ENCODE measurements at regions not wholly inside any gene's neighbourhood (a gene's known extent, or its start where the extent isn't known, plus 50 kb on each side); places are given as distances from the start of the nearest gene placed in this dataset.

DNA sequence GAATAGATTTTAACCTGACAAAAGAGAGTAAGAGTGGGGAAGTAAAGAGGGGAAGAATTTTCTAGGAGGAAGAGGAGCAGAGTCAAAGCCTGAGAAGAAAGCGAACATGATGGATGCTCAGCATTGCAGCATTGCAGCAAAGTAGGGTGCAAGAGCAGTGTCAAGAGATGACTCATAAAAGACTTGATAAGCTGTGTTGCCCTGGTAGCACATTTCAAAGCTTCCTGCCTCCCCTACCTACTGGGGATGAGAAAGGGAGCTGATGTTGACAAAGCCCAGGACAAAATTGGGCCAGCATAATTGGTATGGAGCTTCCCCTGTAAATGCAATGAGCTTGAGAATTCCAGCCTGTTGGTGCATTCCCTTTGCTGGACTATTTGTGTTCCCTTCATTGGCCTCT lies 121.6 kb upstream of the ST8SIA2 start:
- Histone ChIP-seq H3K4me1 (ENCODE audit: insufficient read depth, low read length) (no peaks in the 10 kb centered on the region), H3K27me3 (ENCODE audit: insufficient read depth, low read length) (no peaks in the 10 kb centered on the region), H3K27ac (ENCODE audit: low read depth, low read length) (no peak overlapping the region), H3K79me2 (ENCODE audit: insufficient read depth, low read length) (no peaks in the 10 kb centered on the region), H3K4me2 (ENCODE audit: insufficient read depth, low read length) (no peak overlapping the region), H4K20me1 (ENCODE audit: insufficient read depth, low read length) (no peaks in the 10 kb centered on the region), H3K36me3 (ENCODE audit: insufficient read depth, low read length) (no peaks in the 10 kb centered on the region), H3K9me3 (ENCODE audit: low read depth, low read length) (no peaks in the 10 kb centered on the region), H3K4me3 (ENCODE audit: insufficient read depth, low read length) (no peak overlapping the region), H2AFZ (ENCODE audit: low read length) (no peak overlapping the region)
- TF ChIP-seq, protein P1, sequence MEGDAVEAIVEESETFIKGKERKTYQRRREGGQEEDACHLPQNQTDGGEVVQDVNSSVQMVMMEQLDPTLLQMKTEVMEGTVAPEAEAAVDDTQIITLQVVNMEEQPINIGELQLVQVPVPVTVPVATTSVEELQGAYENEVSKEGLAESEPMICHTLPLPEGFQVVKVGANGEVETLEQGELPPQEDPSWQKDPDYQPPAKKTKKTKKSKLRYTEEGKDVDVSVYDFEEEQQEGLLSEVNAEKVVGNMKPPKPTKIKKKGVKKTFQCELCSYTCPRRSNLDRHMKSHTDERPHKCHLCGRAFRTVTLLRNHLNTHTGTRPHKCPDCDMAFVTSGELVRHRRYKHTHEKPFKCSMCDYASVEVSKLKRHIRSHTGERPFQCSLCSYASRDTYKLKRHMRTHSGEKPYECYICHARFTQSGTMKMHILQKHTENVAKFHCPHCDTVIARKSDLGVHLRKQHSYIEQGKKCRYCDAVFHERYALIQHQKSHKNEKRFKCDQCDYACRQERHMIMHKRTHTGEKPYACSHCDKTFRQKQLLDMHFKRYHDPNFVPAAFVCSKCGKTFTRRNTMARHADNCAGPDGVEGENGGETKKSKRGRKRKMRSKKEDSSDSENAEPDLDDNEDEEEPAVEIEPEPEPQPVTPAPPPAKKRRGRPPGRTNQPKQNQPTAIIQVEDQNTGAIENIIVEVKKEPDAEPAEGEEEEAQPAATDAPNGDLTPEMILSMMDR (IDR thresholded peaks at IDR 0.05; ENCODE audit: extremely low read depth, low read depth, low read length), result no peak
- DNase-seq (ENCODE audit: insufficient read length, low spot score, missing footprints), result no peak

DNA sequence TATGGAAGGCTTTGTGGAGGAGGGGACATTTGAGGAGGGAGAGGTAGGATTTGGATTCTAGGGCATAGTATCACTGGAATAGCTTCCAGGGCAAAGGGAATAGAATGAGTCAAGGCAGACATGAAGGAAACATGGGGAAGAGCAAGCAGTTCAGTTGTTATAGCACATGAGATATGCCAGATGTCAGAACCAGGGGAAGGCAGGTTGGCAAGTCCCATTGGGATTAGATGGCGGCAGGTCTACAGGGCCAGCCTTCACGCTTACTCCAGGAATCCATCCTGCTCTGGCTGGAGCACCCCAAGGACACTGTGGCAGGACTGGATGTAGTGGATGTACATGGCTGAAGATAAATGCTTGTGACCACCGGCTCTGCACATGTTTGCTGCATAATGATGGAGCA lies 120.4 kb upstream of the ST8SIA2 start:
- Histone ChIP-seq H3K36me3 (ENCODE audit: insufficient read depth, low read length) (no peaks in the 10 kb centered on the region), H3K4me2 (ENCODE audit: insufficient read depth, low read length) (no peak overlapping the region), H3K79me2 (ENCODE audit: insufficient read depth, low read length) (no peaks in the 10 kb centered on the region), H4K20me1 (ENCODE audit: insufficient read depth, low read length) (no peaks in the 10 kb centered on the region), H3K27me3 (ENCODE audit: insufficient read depth, low read length) (no peaks in the 10 kb centered on the region), H3K4me3 (ENCODE audit: insufficient read depth, low read length) (no peak overlapping the region), H3K9me3 (ENCODE audit: low read depth, low read length) (no peaks in the 10 kb centered on the region), H3K4me1 (ENCODE audit: insufficient read depth, low read length) (no peaks in the 10 kb centered on the region), H3K27ac (ENCODE audit: low read depth, low read length) (no peak overlapping the region), H2AFZ (ENCODE audit: low read length) (no peak overlapping the region)
- no peak for DNase-seq (ENCODE audit: insufficient read length, low spot score, missing footprints)
- TF ChIP-seq, protein P1 (IDR thresholded peaks at IDR 0.05; ENCODE audit: extremely low read depth, low read depth, low read length), result no peak

DNA sequence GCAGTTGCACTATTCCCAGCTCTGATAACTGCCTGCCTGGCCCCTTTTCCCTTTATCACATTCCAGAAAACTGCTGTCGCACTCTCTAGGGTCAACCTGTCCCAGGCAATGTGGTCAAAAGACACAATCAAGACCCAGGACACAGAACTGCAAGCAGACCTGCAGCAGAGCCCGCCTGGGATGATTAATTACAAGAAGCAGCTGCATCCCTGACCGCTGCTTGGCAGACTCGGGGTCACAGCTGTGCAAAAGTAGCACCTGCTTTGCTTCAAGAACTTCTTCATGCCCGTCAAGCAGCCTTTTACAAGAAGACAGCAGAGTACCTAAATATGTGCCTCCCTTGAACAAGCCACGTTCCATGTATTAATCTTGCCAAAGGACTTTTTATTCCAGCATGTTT lies 120.0 kb upstream of the ST8SIA2 start:
- no peaks in the 10 kb centered on the region for H3K4me1 ChIP-seq (ENCODE audit: insufficient read depth, low read length)

DNA sequence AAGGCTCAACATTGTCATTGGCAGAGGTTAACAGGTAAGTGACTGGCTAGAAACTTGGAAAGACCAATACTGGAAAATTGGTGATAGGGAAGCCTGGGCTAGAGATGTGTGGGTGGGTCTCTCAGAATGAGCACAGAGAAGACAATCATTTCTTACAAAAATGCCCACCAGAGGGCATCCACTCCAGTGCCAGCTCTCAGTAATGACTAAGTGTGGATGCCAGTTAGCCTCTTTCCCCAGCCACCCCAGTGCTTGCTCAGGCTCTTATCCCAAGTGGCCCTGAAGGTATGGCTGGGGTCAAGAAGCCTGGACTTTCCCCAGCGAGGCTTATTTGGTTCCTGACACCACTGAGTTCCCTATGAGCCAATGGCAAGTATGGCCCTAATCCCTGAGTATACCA lies 115.9 kb upstream of the ST8SIA2 start:
- Histone ChIP-seq H3K36me3 (ENCODE audit: insufficient read depth, low read length) (no peaks in the 10 kb centered on the region), H3K27ac (ENCODE audit: low read depth, low read length) (no peak overlapping the region), H3K9me3 (ENCODE audit: low read depth, low read length) (no peaks in the 10 kb centered on the region), H3K79me2 (ENCODE audit: insufficient read depth, low read length) (no peaks in the 10 kb centered on the region), H3K4me3 (ENCODE audit: insufficient read depth, low read length) (no peak overlapping the region), H3K4me1 (ENCODE audit: insufficient read depth, low read length) (no peaks in the 10 kb centered on the region), H3K27me3 (ENCODE audit: insufficient read depth, low read length) (no peaks in the 10 kb centered on the region), H2AFZ (ENCODE audit: low read length) (no peak overlapping the region), H3K4me2 (ENCODE audit: insufficient read depth, low read length) (no peak overlapping the region), H4K20me1 (ENCODE audit: insufficient read depth, low read length) (no peaks in the 10 kb centered on the region)
- no peak for DNase-seq (ENCODE audit: insufficient read length, low spot score, missing footprints)
- TF ChIP-seq, protein P1 (IDR thresholded peaks at IDR 0.05; ENCODE audit: extremely low read depth, low read depth, low read length), result peak; percentile 36

More for the DNA sequence above, 120.0 kb upstream of the ST8SIA2 start:
- H2AFZ ChIP-seq (ENCODE audit: low read length), result no peak overlapping the region
- H3K79me2 ChIP-seq (ENCODE audit: insufficient read depth, low read length), result no peaks in the 10 kb centered on the region
- TF ChIP-seq, protein P1 (IDR thresholded peaks at IDR 0.05; ENCODE audit: extremely low read depth, low read depth, low read length), result no peak
- no peak for DNase-seq (ENCODE audit: insufficient read length, low spot score, missing footprints)
- H4K20me1 ChIP-seq (ENCODE audit: insufficient read depth, low read length), result no peaks in the 10 kb centered on the region
- H3K4me3 ChIP-seq (ENCODE audit: insufficient read depth, low read length), result no peak overlapping the region
- H3K9me3 ChIP-seq (ENCODE audit: low read depth, low read length), result no peaks in the 10 kb centered on the region
- no peak overlapping the region for H3K27ac ChIP-seq (ENCODE audit: low read depth, low read length)
- no peak overlapping the region for H3K4me2 ChIP-seq (ENCODE audit: insufficient read depth, low read length)
- no peaks in the 10 kb centered on the region for H3K36me3 ChIP-seq (ENCODE audit: insufficient read depth, low read length)
- H3K27me3 ChIP-seq (ENCODE audit: insufficient read depth, low read length), result no peaks in the 10 kb centered on the region
